CD4-positive, alpha-beta T cell treated with Interleukin-4 for 1 hour (primary cell): ENCODE measurements at regions not wholly inside any gene's neighbourhood (a gene's known extent, or its start where the extent isn't known, plus 50 kb on each side); places are given as distances from the start of the nearest gene placed in this dataset.
"Not testable (repeated sequence)": the region's sequence is repeated elsewhere in the genome, so short reads cannot be mapped to it uniquely, and the experiment has no call there.

ENCODE experiments used
- DNase-seq, 2 donors: peaks; one replicate each; pipeline ENCODE4 v3.0.0-alpha.2; 2020 to 2022

DNA sequence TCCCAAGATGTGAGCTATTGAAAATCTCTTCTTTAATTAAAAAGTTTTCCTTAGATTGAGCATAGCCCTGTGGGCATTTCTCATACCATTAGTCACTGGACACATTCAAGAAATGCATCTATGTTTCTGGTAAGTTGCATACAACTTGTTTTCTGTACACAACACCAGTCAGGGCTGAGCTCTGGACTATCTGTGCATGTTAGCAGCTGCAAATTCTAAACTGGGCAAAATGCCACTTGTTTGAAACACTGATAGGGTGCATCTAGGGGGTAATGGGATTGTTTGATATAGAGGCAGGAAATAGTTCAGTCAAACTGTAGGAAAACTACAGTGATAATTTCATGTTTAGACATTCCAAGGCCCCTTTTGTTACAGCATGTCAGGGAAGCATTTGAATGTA is 145.6 kb upstream of the NPY start:
- no peak for DNase-seq

DNA sequence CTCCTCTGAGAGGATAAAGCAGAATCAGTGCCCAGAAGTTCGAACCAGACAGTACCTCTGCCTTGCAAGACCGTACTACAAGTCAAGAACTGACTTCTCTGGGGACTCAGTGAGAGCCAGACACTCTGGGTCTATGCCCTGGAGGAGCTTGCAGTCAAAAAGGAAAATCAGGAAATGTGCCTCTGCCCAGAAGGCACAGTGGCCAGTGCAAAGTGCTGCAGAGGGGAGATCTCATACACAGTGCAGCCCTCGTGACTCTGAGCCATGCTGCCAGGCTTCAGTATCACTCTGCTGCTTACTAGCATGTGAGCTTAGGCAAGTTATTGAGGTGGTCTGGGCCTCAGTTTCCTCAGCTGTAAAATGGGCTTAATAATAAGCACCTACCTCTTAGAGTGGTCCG is 144.0 kb upstream of the NPY start:
- no peak for DNase-seq

DNA sequence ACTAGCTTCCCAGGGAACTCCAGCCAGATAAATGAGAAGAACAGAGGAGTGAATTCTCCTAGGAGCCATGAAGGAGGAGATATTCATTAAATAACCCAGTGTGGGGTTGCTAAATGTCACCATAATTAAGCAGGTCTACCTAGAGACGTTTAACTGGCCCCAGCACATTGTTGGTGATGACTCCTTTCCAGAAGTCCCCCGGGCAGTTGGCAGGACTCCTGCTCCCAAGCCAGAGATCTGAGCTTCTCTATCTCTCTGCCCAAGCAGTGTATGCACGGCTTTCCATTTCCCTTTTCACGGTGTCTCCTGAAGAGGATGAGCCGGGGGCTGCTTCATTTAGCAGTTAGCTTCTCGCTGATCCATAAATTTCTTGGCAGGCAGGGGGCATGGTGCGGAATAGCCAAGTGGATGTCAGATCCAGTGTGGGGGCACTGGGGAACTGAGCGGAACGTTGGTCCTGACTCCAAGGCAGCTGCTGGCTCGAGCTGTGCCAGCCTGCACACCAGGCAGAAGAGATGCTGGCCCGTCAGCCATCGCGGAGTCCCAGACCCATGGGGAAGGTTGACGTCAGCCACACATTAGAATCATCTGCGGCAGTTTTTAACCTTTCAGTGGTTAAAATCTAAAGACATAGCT is 142.0 kb upstream of the NPY start:
- no peak for DNase-seq

DNA sequence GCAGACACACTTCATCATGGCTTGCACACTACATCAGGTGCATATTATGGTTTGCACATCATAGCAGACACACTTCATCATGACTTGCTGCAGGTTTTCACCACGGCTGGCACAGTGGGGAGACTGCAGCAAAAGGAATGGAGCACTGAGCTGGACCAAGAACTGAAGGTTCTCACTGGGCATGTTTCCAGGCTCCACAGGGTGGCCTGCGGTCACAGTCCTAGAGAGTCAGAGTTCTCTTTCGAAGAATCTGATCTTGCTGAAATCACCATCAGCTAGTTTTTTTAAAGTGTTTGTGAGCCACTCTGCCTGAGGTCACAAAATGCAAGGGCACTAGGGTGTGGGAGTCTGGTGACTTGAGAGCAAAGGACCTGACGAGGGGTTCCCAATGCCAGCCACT is 140.4 kb upstream of the NPY start:
- DNase-seq = no peak

DNA sequence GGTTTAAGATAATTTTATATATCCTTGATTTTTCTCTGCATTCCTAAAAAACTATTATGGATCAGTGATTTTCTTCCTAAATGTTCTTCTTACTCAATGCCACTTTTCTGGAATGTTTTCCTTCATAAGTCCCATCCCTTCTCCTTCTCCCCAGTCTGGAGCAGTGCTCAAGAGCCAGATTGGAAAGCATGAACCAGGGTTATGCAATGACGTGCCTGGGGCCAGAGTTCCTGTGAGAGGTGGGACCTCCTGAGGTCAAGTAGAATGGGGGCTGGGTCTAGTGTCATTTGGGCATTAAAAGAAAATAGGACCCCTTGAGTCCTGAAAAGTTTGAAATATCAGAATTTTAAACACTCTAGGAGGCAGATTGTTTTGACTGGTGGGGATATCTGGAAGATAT is 132.0 kb upstream of the NPY start:
- DNase-seq = no peak

GRCh38 chr7:24152356-24152755 is 131.6 kb upstream of the NPY start:
- DNase-seq = no peak

GRCh38 chr7:24152877-24153472 is 131.0 kb upstream of the NPY start:
- no peak for DNase-seq

DNA sequence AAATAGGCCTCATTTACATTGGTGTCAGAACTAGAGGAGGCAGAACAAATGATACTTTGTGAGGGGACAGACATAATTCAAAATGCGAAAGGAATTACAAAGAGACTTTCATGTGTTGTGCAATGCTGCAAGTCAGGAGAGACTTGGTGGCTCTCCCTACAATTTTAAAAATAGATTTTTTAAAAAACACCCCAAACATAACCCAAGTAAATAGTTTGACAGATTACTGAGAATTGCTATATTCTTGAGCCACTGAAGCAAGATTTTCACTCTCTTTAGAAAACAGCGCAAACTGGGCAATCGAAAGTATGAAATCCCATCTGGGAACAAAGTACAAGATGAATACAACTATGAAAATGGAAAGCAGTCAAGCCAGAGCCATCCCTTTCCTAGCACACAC is 126.3 kb upstream of the NPY start:
- DNase-seq = no peak

DNA sequence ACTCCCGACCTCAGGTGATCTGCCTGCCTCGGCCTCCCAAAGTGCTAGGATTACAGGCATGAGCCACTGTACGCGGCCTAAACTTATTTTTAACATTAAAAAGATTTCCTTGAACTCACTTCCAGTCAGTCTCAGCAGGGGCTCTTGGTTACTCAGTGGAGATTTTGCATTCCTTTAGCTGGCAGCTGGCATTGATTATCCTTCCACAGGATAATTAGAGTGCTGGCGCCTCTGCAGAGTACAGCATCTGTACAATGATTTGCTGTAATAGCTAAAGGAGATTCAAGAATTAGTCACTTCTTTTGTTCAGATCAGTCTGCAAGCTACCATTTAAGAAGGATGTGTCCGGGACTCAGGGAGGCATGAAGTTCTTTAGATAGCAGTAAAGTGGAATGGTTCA is 125.0 kb upstream of the NPY start:
- DNase-seq = no peak

GRCh38 chr7:24164401-24164800 is 119.6 kb upstream of the NPY start:
- DNase-seq = no peak

DNA sequence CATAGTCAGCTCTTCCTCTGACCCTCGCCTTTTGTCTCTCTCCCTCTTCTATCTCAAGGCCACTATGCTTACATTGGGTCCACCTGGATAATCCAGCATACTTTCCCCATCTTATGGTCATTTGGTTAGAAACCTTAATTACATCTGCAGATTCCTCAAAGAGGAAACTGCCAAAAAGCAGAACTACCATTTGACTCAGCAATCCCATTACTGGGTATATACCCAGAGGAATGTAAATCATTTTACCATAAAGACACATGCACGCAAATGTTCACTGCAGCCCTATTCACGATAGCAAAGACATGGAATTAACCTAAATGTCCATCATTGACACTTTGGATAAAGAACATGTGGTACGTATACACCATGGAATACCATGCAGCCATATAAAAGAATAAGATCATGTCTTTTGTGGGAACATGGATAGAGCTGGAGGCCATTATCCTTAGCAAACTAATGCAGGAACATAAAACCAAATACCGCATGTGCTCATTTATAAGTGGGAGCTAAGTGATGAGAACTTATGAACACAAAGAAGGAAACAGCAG is 114.8 kb upstream of the NPY start:
- DNase-seq = no peak

DNA sequence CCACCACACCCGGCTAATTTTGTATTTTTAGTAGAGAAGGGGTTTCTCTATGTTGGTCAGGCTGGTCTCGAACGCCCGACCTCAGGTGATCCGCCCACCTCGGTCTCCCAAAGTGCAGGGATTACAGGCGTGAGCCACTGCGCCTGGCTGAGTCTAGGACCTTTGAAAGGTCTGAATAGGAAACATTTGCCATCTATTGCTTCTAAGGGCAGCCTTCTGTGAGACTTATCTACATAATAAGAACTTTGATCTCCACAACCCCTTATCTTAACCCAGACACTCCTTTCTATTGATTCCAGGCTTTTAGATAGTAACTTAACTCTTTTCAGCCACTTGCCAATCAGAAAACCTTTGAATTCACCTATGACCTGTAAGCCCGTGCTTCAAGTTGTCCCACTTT is 112.0 kb upstream of the NPY start:
- not testable (repeated sequence) for DNase-seq

- DNase-seq = no peak
Measured at GRCh38 chr7:24172856-24173255, 111.1 kb upstream of the NPY start.

GRCh38 chr7:24175603-24176002 is 108.4 kb upstream of the NPY start:
- no peak for DNase-seq

- no peak for DNase-seq
Measured at GRCh38 chr7:24178811-24179570, 105.0 kb upstream of the NPY start.

GRCh38 chr7:24191362-24191761 is 92.6 kb upstream of the NPY start:
- no peak for DNase-seq

DNA sequence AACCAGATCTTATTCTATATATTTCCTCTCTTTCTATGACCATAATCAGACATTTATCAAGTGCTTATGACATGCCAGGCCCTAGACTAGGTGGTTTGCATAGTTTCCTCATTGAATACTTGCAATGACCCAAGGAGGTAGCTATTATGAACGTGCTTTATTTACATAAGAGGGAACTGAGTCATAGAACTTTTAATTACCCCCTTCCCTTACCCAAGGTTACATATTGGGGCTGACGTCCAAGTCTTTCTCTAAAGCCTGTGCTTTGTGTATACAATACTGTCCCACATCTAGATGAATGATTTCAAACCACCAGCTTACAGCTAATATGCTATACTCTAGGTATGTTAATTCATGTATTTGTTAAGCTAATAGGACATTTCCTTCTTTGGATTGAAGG is 91.9 kb upstream of the NPY start:
- DNase-seq = no peak

GRCh38 chr7:24192691-24193090 is 91.3 kb upstream of the NPY start:
- DNase-seq = no peak

GRCh38 chr7:24197852-24198251 is 86.1 kb upstream of the NPY start:
- DNase-seq = no peak

- peak in 1 of 2 donors; percentile 58 for DNase-seq
Measured at GRCh38 chr7:24199978-24200377, 84.0 kb upstream of the NPY start.

- DNase-seq = no peak
Measured at GRCh38 chr7:24200407-24200966, 83.5 kb upstream of the NPY start.

DNA sequence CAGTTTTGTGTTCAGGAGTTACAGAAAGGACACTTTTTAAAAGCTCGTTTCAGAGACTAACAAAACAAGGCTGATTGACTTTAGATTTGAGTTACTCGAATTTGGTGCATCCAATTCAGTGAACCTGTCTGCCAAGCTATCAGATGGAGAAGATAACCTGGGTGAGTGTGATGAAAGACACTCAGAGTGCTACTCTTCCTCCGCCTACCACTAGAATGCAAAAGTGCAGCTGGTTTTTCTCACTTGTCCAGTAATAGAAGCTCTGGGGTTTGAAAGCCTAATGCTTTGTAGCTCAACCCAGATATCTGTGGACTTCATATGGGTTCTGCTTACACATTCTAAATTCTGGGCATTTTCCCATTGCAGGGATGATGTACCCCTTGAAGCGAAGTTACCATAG is 82.8 kb upstream of the NPY start:
- no peak for DNase-seq

DNA sequence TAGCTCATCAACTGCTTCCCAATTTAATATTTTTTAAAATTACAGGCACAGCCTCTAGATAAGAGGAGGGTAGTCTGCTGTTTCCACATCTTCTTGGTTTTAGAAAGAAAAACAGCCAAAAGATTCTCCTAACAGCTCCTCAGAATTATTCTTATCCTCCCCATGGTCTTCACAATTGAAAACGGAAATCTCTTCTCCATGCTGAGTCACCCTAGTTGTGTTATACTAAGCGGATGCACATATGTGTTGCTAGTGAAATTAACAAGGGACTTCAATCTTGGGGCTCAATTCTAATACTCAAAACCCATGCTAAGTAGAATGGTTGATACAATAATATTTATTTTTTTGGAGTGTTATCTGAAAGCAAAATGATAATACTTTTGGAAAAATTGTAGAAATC is 71.9 kb upstream of the NPY start:
- DNase-seq = no peak

- DNase-seq = no peak
Measured at GRCh38 chr7:24213311-24213710, 70.7 kb upstream of the NPY start.
